Activated CD8-positive, alpha-beta T cell treated with anti-CD3 and anti-CD28 coated beads for 36 hours (primary cell): ENCODE measurements at regions not wholly inside any gene's neighbourhood (a gene's known extent, or its start where the extent isn't known, plus 50 kb on each side); places are given as distances from the start of the nearest gene placed in this dataset.
"Not testable (repeated sequence)": the region's sequence is repeated elsewhere in the genome, so short reads cannot be mapped to it uniquely, and the experiment has no call there.

ENCODE experiments used
- ATAC-seq: fragments of 200-7000 bp; cut with Tn5 transposase; one replicate; pipeline ENCODE4 v1.10.0; 2021; ENCODE audit warnings: mild to moderate bottlenecking, moderate library complexity
- CTCF ChIA-PET: fragments of 350-600 bp; sonication (Branson Sonifier 250); formaldehyde crosslinking; loops from one replicate; lab custom pipeline; 2021; ENCODE audit warnings: antibody characterized with exemption; lab: Charles Lee
- POLR2A ChIA-PET: fragments of 350-600 bp; sonication (Branson Sonifier 250); formaldehyde crosslinking; loops from one replicate; lab custom pipeline; 2021; ENCODE audit warnings: antibody characterized with exemption; lab: Charles Lee
- DNase-seq: peaks from one replicate; pipeline ENCODE4 v3.0.0-alpha.2; 2020
- H3K27ac Mint-ChIP-seq: one replicate; pipeline ENCODE4 v1.8.0; 2021; ENCODE audit warnings: mild to moderate bottlenecking, mixed read lengths
- H3K27me3 Mint-ChIP-seq: one replicate; pipeline ENCODE4 v1.8.0; 2021; ENCODE audit warnings: mixed read lengths
- H3K36me3 Mint-ChIP-seq: one replicate; pipeline ENCODE4 v1.8.0; 2021; ENCODE audit warnings: low read depth, mixed read lengths
- H3K4me1 Mint-ChIP-seq: one replicate; pipeline ENCODE4 v1.8.0; 2021; ENCODE audit warnings: low read depth, mixed read lengths
- H3K4me3 Mint-ChIP-seq: one replicate; pipeline ENCODE4 v1.8.0; 2021; ENCODE audit warnings: mild to moderate bottlenecking, moderate library complexity, mixed read lengths
- H3K9me3 Mint-ChIP-seq: one replicate; pipeline ENCODE4 v1.8.0; 2021; ENCODE audit warnings: mixed read lengths
- CTCF ChIP-seq: fragments of 200-600 bp; IDR thresholded peaks from one replicate; pipeline ENCODE4 v1.8.0; 2022; ENCODE audit warnings: antibody characterized with exemption, mild to moderate bottlenecking
- intact Hi-C: fragments of 100-400 bp; cut with micrococcal nuclease; formaldehyde crosslinking; loops from one replicate; pipeline ENCODE4 v1.10.0; 2022

DNA sequence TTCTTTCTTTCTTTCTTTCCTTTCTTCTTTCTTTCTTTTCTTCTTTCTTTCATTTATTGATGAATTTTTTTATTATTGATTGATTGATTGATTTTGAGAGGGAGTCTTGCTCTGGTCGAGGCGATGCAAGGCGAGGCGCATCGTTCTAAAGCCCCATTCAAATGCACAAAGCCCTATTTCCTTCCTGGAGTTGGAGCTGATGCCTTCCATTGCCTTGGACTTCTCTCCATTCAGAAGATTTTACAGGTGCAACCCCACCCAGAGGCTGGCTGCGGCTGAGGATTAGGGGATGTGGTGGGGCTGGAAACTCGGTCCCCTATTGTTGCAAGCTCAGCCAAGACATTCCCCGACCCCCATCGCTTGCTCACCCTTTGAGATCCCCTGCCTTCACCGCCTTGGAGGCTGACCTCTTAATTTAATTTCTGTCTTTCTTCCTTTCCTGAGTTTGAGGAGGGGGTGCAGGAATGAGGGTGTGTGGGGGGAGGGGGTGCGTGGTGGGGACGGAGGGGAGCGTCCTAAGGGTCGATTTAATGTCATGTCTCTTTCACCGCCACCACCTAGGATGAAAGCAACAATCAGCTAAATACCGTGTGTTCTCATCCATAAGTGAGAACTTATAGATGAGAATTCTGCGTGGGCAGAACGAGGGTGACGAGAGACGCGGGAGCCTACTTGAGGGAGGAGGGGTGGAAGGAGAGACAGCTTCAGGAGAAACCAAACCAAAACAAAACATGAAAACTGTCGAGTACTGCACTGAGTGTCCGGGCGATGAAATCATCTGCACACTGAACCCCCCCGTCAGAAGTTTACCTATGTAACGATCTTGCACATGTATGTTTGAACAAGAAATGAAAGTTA lies 3913.9 kb upstream of the OR11H1 start:
- POLR2A ChIA-PET = no interaction called here
- CTCF ChIA-PET = no interaction called here
- Mint-ChIP-seq H3K27ac (no peak overlapping the region), H3K4me1 (no peaks in the 10 kb centered on the region), H3K27me3 (no peaks in the 10 kb centered on the region), H3K4me3 (no peak overlapping the region), H3K9me3 (peaks cover 58% of the 10 kb centered on the region), H3K36me3 (peaks cover 15% of the 10 kb centered on the region)
- no peak for DNase-seq
- intact Hi-C loops = no loop called here
- TF ChIP-seq CTCF = no peak
- ATAC-seq = no peak

DNA sequence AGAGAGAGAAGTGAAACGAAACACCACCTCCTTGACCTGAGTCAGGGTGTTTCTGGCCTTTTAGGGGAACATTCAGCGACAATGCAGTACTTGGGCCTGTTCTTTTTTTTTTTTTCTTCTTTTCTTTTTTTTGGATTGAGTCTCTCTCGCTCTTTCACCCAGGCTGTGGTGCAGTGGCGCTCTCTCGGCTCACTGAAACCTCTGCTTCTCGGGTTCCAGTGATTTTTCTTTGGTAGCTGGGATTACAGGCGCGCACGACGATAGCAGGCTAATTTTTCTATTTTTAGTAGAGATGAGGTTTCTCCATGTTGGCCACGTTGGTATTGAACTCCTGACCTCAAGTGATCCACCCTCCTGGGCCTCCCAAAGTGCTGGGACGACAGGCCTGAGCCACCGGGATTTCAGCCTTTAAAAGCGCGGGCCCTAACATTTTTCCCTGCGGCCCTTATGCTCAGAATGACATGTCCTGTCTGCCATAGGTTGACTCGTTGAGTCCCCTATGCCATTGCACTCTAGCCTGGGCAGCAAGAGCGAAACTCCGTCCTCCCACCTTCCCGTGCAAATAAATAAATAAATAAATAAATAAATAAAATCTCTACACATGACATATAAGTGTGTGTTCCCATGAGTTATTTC lies 3913.1 kb upstream of the OR11H1 start:
- DNase-seq, CTCF ChIA-PET, H3K4me1 Mint-ChIP-seq, H3K4me3 Mint-ChIP-seq, intact Hi-C loops, H3K27me3 Mint-ChIP-seq, H3K27ac Mint-ChIP-seq, ATAC-seq, POLR2A ChIA-PET: not testable (repeated sequence)
- Mint-ChIP-seq H3K36me3 (peaks cover 17% of the 10 kb centered on the region), H3K9me3 (peaks cover 63% of the 10 kb centered on the region)

DNA sequence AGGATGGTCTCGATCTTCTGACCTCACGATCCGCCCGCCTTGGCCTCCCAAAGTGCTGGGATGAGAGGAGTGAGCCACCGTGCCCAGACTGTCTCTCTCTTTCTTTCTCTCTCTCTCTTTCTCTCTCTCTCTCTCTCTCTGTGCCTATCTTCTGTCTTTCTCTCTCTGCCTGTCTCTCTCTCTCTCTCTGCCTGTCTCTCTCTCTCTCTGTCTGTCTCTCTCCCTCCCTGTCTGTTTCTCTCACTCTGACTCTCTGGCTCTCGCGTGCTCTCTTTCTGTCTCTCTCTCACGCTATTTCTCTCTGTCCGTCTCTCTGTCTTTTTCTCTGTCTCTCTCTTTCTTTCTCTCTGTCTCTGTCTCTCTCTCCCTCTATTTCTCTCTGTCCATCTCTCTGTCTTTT lies 3911.2 kb upstream of the OR11H1 start:
- ATAC-seq (no peak), DNase-seq (no peak)
- Mint-ChIP-seq H3K4me1 (no peaks in the 10 kb centered on the region), H3K36me3 (peaks cover 23% of the 10 kb centered on the region), H3K27ac (no peak overlapping the region), H3K9me3 (peaks cover 62% of the 10 kb centered on the region), H3K4me3 (no peak overlapping the region), H3K27me3 (no peaks in the 10 kb centered on the region)
- CTCF ChIA-PET = no interaction called here
- intact Hi-C loops = no loop called here
- no peak for TF ChIP-seq CTCF
- POLR2A ChIA-PET = no interaction called here

DNA sequence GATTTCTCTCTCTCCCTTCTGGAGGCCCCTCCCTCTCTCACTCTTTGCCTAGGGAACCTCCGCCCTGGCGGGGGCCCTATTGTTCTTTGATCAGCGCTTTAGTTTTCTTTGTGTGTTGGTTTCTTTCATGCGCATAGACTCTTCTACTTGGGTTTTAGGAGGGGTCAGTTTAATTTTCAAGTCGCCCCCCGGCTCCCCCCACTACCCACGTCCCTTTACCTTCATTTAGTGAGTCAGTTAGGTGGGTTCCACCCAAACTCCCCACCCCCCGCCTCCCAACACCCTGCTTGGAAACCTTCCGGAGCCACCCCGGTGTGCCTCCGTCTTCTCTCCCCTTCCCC lies 3909.7 kb upstream of the OR11H1 start:
- POLR2A ChIA-PET, intact Hi-C loops, H3K4me3 Mint-ChIP-seq, ATAC-seq, H3K27ac Mint-ChIP-seq, H3K27me3 Mint-ChIP-seq, CTCF ChIA-PET, H3K4me1 Mint-ChIP-seq, DNase-seq: not testable (repeated sequence)
- Mint-ChIP-seq H3K9me3 (peaks cover 54% of the 10 kb centered on the region), H3K36me3 (peaks cover 23% of the 10 kb centered on the region)

GRCh38 chr22:11618688-11619087 lies 3909.3 kb upstream of the OR11H1 start:
- CTCF ChIA-PET, DNase-seq, POLR2A ChIA-PET, ATAC-seq, H3K27me3 Mint-ChIP-seq, H3K27ac Mint-ChIP-seq, intact Hi-C loops, H3K4me1 Mint-ChIP-seq, H3K4me3 Mint-ChIP-seq: not testable (repeated sequence)
- Mint-ChIP-seq H3K36me3 (peaks cover 23% of the 10 kb centered on the region), H3K9me3 (peaks cover 53% of the 10 kb centered on the region)

DNA sequence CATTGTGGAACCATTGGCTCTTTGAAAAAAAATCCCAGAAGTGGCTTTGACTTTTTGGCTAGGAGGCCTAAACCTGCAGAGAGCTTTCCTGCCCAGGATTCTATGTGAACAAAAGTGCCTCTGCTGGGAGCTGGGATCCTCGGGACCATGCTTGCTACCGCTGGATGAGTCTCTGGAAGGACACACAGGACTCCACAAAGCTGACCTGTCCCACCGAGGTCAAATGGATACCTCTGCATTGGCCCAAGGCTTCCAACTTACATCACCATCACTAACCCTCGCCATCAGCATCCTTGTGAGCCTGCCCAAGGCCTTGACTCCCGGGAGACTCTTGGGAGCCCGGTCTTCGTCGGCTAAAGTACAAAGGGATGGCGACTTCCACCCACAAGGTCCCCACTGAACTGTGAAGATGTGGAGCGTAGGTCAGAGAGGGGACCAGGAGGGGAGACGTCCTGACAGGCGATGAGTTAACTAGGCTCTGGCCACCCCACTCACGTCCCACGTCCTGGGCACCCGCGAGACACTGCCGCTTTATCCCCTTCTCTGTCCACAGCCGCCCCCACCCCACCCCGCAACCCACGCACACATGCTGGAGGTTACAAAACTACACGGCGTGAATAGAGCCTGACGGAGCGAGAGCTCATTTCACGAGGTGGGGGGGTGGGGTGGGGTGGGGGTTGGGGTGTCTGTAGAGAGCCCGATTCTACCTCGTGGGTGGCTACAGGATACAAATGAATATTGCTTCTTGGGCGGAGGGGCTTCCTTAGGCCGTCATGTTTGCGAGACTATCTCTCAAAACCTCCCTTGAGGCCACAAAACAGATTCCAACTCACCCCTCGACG lies 3906.8 kb upstream of the OR11H1 start:
- H3K27ac Mint-ChIP-seq, H3K4me1 Mint-ChIP-seq, ATAC-seq, POLR2A ChIA-PET, H3K4me3 Mint-ChIP-seq, intact Hi-C loops, CTCF ChIA-PET, DNase-seq, H3K27me3 Mint-ChIP-seq: not testable (repeated sequence)
- H3K36me3 Mint-ChIP-seq = peaks cover 18% of the 10 kb centered on the region
- H3K9me3 Mint-ChIP-seq = peaks cover 45% of the 10 kb centered on the region

- POLR2A ChIA-PET, CTCF ChIA-PET, ATAC-seq, H3K27ac Mint-ChIP-seq, H3K4me3 Mint-ChIP-seq, DNase-seq, H3K4me1 Mint-ChIP-seq, H3K27me3 Mint-ChIP-seq, intact Hi-C loops: not testable (repeated sequence)
- Mint-ChIP-seq H3K9me3 (peaks cover 38% of the 10 kb centered on the region), H3K36me3 (peaks cover 15% of the 10 kb centered on the region)
These were observed 3905.2 kb upstream of the OR11H1 start for GRCh38 chr22:11622774-11623173.

DNA sequence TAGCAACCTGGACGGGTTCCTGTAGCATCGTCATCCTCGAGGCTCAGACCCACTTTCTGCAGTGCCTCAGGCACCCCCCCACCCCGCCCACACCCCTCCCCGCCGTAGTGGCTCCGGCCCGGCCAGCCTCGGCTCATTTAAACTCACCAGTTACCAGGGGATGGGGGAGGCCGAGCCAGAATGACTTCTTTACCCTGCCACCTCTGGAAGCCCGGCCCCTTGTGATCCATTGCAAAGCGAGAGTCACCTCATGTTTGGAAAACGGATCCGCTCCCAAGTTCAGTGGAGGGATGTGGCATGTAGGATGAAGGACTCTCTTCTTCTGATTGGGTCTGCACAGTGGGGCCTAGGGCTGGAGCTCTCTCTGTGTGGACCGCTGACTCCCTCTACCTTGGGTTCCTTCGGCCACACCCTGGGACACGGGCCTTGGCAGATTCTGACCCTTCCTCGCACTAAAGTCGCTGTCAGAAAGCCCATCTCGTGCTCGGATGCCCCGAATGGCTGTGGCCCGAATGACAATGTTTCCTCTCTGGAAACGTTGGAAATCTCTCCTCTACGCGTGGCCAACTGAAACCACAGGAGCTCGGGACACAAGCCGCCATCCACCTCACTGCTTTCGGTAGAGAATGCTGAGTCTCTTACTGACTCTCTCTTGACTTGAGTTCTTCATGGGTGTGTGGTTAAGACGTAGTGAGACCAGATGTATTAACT lies 3902.1 kb upstream of the OR11H1 start:
- H3K4me1 Mint-ChIP-seq, CTCF ChIA-PET, intact Hi-C loops, H3K4me3 Mint-ChIP-seq, H3K27me3 Mint-ChIP-seq, POLR2A ChIA-PET, H3K36me3 Mint-ChIP-seq, ATAC-seq, H3K27ac Mint-ChIP-seq, DNase-seq: not testable (repeated sequence)
- peaks cover 29% of the 10 kb centered on the region for H3K9me3 Mint-ChIP-seq
